ENCODE measurements at regions not wholly inside any gene's neighbourhood (a gene's known extent, or its start where the extent isn't known, plus 50 kb on each side); places are given as distances from the start of the nearest gene placed in this dataset.

- H4K20me1 ChIP-seq (ENCODE audit: insufficient read depth, low read length), result no peaks in the 10 kb centered on the region
Observed at GRCh38 chr18:40985436-40985835, 969.6 kb upstream of the PIK3C3 start.

GRCh38 chr18:40984856-40985255 lies 970.2 kb upstream of the PIK3C3 start:
- Histone ChIP-seq H3K27ac (ENCODE audit: low read depth, low read length, poor library complexity, severe bottlenecking) (no peak overlapping the region), H4K20me1 (ENCODE audit: insufficient read depth, low read length) (no peaks in the 10 kb centered on the region), H2AFZ (ENCODE audit: low read length) (no peak overlapping the region), H3K79me2 (ENCODE audit: insufficient read depth, low read depth, low read length) (no peaks in the 10 kb centered on the region), H3K9me3 (ENCODE audit: low read length) (no peaks in the 10 kb centered on the region), H3K4me2 (ENCODE audit: low read length) (no peak overlapping the region), H3K36me3 (ENCODE audit: insufficient read depth, low read length) (no peaks in the 10 kb centered on the region), H3K4me3 (ENCODE audit: low read depth, low read length, poor library complexity, severe bottlenecking) (no peak overlapping the region), H3K4me1 (ENCODE audit: insufficient read depth, low read length, poor library complexity, severe bottlenecking) (no peaks in the 10 kb centered on the region), H3K9me2 (ENCODE audit: insufficient read depth, low read length) (no peaks in the 10 kb centered on the region)
- CTCF ChIA-PET (ENCODE audit: unreplicated experiment), result no interaction called here
- no peak for TF ChIP-seq CTCF (conservative IDR thresholded peaks at IDR 0.05; ENCODE audit: low read length)
- TF ChIP-seq EZH2phosphoT487 (IDR thresholded peaks at IDR 0.05; ENCODE audit: borderline replicate concordance, low read depth, low read length), result no peak
- no peak for DNase-seq (ENCODE audit: low spot score)
- BruUV-seq (replicated peaks), result no TSS peak
- intact Hi-C loops (cut with micrococcal nuclease; ENCODE audit: unreplicated experiment), result no loop called here
- POLR2A ChIA-PET, result interaction anchor here (0.6 kb wide), 1 partner anchor 123 kb away, joined by 3 read pairs; no protein-coding TSS in a partner anchor

More at GRCh38 chr18:40985436-40985835, 969.6 kb upstream of the PIK3C3 start:
- CTCF ChIA-PET (ENCODE audit: unreplicated experiment), result no interaction called here
- Histone ChIP-seq H3K4me2 (ENCODE audit: low read length) (no peak overlapping the region), H3K36me3 (ENCODE audit: insufficient read depth, low read length) (no peaks in the 10 kb centered on the region), H3K4me1 (ENCODE audit: insufficient read depth, low read length, poor library complexity, severe bottlenecking) (no peaks in the 10 kb centered on the region), H2AFZ (ENCODE audit: low read length) (no peak overlapping the region), H3K27ac (ENCODE audit: low read depth, low read length, poor library complexity, severe bottlenecking) (no peak overlapping the region), H3K79me2 (ENCODE audit: insufficient read depth, low read depth, low read length) (no peaks in the 10 kb centered on the region), H3K9me3 (ENCODE audit: low read length) (no peaks in the 10 kb centered on the region), H3K4me3 (ENCODE audit: low read depth, low read length, poor library complexity, severe bottlenecking) (no peak overlapping the region), H3K9me2 (ENCODE audit: insufficient read depth, low read length) (no peaks in the 10 kb centered on the region)
- no peak for DNase-seq (ENCODE audit: low spot score)
- intact Hi-C loops (cut with micrococcal nuclease; ENCODE audit: unreplicated experiment), result no loop called here
- no TSS peak for BruUV-seq (replicated peaks)
- POLR2A ChIA-PET, result no interaction called here
- TF ChIP-seq CTCF (conservative IDR thresholded peaks at IDR 0.05; ENCODE audit: low read length), result no peak
- no peak for TF ChIP-seq EZH2phosphoT487 (IDR thresholded peaks at IDR 0.05; ENCODE audit: borderline replicate concordance, low read depth, low read length)

DNA sequence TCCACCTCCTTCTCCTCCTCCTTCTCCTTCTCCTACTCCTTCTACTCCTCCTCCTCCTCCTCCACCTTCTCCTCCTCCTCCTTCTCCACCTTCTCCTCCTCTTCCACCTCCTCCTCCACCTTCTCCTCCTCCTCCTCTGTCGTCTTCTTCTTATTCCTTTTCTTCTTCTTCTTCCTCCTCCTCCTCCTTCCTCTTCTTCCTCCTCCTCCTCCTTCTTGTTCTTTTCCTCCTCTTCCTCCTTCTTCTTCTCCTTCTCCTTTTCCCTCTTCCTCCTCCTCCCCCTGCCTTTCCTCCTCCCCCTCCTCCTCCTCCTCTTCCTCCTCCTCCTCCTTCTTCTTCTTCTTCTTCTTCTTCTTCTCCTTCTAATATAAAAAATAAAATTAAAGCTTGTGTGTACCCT lies 971.2 kb upstream of the PIK3C3 start:
- TF ChIP-seq CTCF (conservative IDR thresholded peaks at IDR 0.05; ENCODE audit: low read length), result no peak
- no peak for TF ChIP-seq EZH2phosphoT487 (IDR thresholded peaks at IDR 0.05; ENCODE audit: borderline replicate concordance, low read depth, low read length)
- Histone ChIP-seq H3K9me2 (ENCODE audit: insufficient read depth, low read length) (no peaks in the 10 kb centered on the region), H4K20me1 (ENCODE audit: insufficient read depth, low read length) (no peaks in the 10 kb centered on the region), H3K36me3 (ENCODE audit: insufficient read depth, low read length) (no peaks in the 10 kb centered on the region), H3K4me1 (ENCODE audit: insufficient read depth, low read length, poor library complexity, severe bottlenecking) (no peaks in the 10 kb centered on the region), H3K4me3 (ENCODE audit: low read depth, low read length, poor library complexity, severe bottlenecking) (no peak overlapping the region), H2AFZ (ENCODE audit: low read length) (no peak overlapping the region), H3K27ac (ENCODE audit: low read depth, low read length, poor library complexity, severe bottlenecking) (no peak overlapping the region), H3K79me2 (ENCODE audit: insufficient read depth, low read depth, low read length) (no peaks in the 10 kb centered on the region), H3K9me3 (ENCODE audit: low read length) (no peaks in the 10 kb centered on the region), H3K4me2 (ENCODE audit: low read length) (no peak overlapping the region)
- POLR2A ChIA-PET, result interaction anchor here (0.7 kb wide), 1 partner anchor 17 kb away, joined by 3 read pairs; no protein-coding TSS in a partner anchor
- intact Hi-C loops (cut with micrococcal nuclease; ENCODE audit: unreplicated experiment), result no loop called here
- no TSS peak for BruUV-seq (replicated peaks)
- CTCF ChIA-PET (ENCODE audit: unreplicated experiment), result no interaction called here
- no peak for DNase-seq (ENCODE audit: low spot score)
